Subcutaneous abdominal adipose tissue (tissue), 5 donors: ENCODE measurements at regions not wholly inside any gene's neighbourhood (a gene's known extent, or its start where the extent isn't known, plus 50 kb on each side); places are given as distances from the start of the nearest gene placed in this dataset.

Experiments used
- H3K27ac ChIP-seq: one replicate; pipeline ENCODE4 v1.7.0; 2013; ENCODE audit warnings: low read depth, mild to moderate bottlenecking, inconsistent platforms, low read length, moderate library complexity
- H3K27me3 ChIP-seq, 5 donors: one replicate each; pipeline ENCODE4 v1.7.0; 2013; ENCODE audit warnings: low read length in 5 of 5, inconsistent platforms in 1 of 5; ENCODE audit not compliant: control insufficient read depth in 5 of 5, insufficient read depth in 4 of 5
- H3K36me3 ChIP-seq, 5 donors: one replicate each; pipeline ENCODE4 v1.7.0; 2013; ENCODE audit warnings: low read length in 5 of 5; ENCODE audit not compliant: control insufficient read depth in 5 of 5, insufficient read depth in 5 of 5
- H3K4me1 ChIP-seq, 5 donors: one replicate each; pipeline ENCODE4 v1.7.0; 2013; ENCODE audit warnings: low read length in 5 of 5, mild to moderate bottlenecking in 3 of 5, moderate library complexity in 1 of 5; ENCODE audit not compliant: control insufficient read depth in 5 of 5, insufficient read depth in 5 of 5
- H3K4me3 ChIP-seq, 5 donors: one replicate each; pipeline ENCODE4 v1.7.0; 2013; ENCODE audit warnings: low read length in 5 of 5, low read depth in 1 of 5
- H3K9ac ChIP-seq, 5 donors: one replicate each; pipeline ENCODE4 v1.7.0; 2013; ENCODE audit warnings: low read length in 5 of 5, mild to moderate bottlenecking in 4 of 5, moderate library complexity in 3 of 5
- H3K9me3 ChIP-seq, 5 donors: one replicate each; pipeline ENCODE4 v1.7.0; 2013; ENCODE audit warnings: low read length in 5 of 5; ENCODE audit not compliant: control insufficient read depth in 5 of 5
- donor health status: healthy.
- donor health status: healthy.
- donor health status: healthy.
- donor health status: healthy.
- donor health status: healthy.

GRCh38 chr7:12133865-12134264 lies 77.2 kb upstream of the TMEM106B start:
- H3K4me1 ChIP-seq = no peaks in the 10 kb centered on the region
- no peaks in the 10 kb centered on the region for H3K27me3 ChIP-seq
- H3K27ac ChIP-seq = no peak overlapping the region
- no peak overlapping the region for H3K9ac ChIP-seq
- no peaks in the 10 kb centered on the region for H3K9me3 ChIP-seq
- no peaks in the 10 kb centered on the region for H3K36me3 ChIP-seq
- no peak overlapping the region for H3K4me3 ChIP-seq

- Histone ChIP-seq H3K27ac (no peak overlapping the region), H3K4me1 (no peaks in the 10 kb centered on the region), H3K27me3 (no peaks in the 10 kb centered on the region), H3K9ac (no peak overlapping the region), H3K36me3 (no peaks in the 10 kb centered on the region), H3K4me3 (no peak overlapping the region), H3K9me3 (no peaks in the 10 kb centered on the region)
Observed at GRCh38 chr7:12136523-12136922, 74.6 kb upstream of the TMEM106B start.

GRCh38 chr7:12137283-12137682 lies 73.8 kb upstream of the TMEM106B start:
- Histone ChIP-seq H3K27ac (no peak overlapping the region), H3K9me3 (no peaks in the 10 kb centered on the region)

GRCh38 chr7:12138421-12138820 lies 72.7 kb upstream of the TMEM106B start:
- H3K4me1 ChIP-seq = no peaks in the 10 kb centered on the region
- H3K27ac ChIP-seq = no peak overlapping the region
- no peaks in the 10 kb centered on the region for H3K27me3 ChIP-seq
- H3K9me3 ChIP-seq = no peaks in the 10 kb centered on the region
- no peaks in the 10 kb centered on the region for H3K36me3 ChIP-seq
- H3K4me3 ChIP-seq = no peak overlapping the region
- H3K9ac ChIP-seq = no peak overlapping the region

More at GRCh38 chr7:12137283-12137682, 73.8 kb upstream of the TMEM106B start:
- Histone ChIP-seq H3K36me3 (no peaks in the 10 kb centered on the region), H3K27me3 (no peaks in the 10 kb centered on the region), H3K9ac (no peak overlapping the region), H3K4me3 (no peak overlapping the region), H3K4me1 (no peaks in the 10 kb centered on the region)

GRCh38 chr7:12139416-12139815 lies 71.7 kb upstream of the TMEM106B start:
- H3K27ac ChIP-seq = no peak overlapping the region
- H3K4me3 ChIP-seq = no peak overlapping the region
- H3K4me1 ChIP-seq = no peaks in the 10 kb centered on the region
- H3K27me3 ChIP-seq = no peaks in the 10 kb centered on the region
- H3K9ac ChIP-seq = no peak overlapping the region
- no peaks in the 10 kb centered on the region for H3K36me3 ChIP-seq
- no peaks in the 10 kb centered on the region for H3K9me3 ChIP-seq

GRCh38 chr7:12146813-12147212 lies 64.3 kb upstream of the TMEM106B start:
- Histone ChIP-seq H3K36me3 (no peaks in the 10 kb centered on the region), H3K4me3 (no peak overlapping the region), H3K9me3 (no peaks in the 10 kb centered on the region), H3K27ac (no peak overlapping the region), H3K9ac (no peak overlapping the region), H3K27me3 (no peaks in the 10 kb centered on the region), H3K4me1 (no peaks in the 10 kb centered on the region)

- no peak overlapping the region for H3K4me3 ChIP-seq
- H3K9ac ChIP-seq = no peak overlapping the region
- H3K36me3 ChIP-seq = no peaks in the 10 kb centered on the region
- H3K4me1 ChIP-seq = no peaks in the 10 kb centered on the region
- H3K27ac ChIP-seq = no peak overlapping the region
- H3K9me3 ChIP-seq = no peaks in the 10 kb centered on the region
- H3K27me3 ChIP-seq = no peaks in the 10 kb centered on the region
Observed at GRCh38 chr7:12152196-12152918, 58.7 kb upstream of the TMEM106B start.

- H3K9me3 ChIP-seq = no peaks in the 10 kb centered on the region
- no peaks in the 10 kb centered on the region for H3K27me3 ChIP-seq
- H3K36me3 ChIP-seq = no peaks in the 10 kb centered on the region
- H3K27ac ChIP-seq = no peak overlapping the region
- no peak overlapping the region for H3K4me3 ChIP-seq
- no peaks in the 10 kb centered on the region for H3K4me1 ChIP-seq
- no peak overlapping the region for H3K9ac ChIP-seq
Observed at GRCh38 chr7:12154119-12154518, 57.0 kb upstream of the TMEM106B start.

- no peaks in the 10 kb centered on the region for H3K4me1 ChIP-seq
- H3K27ac ChIP-seq = no peak overlapping the region
- no peaks in the 10 kb centered on the region for H3K9me3 ChIP-seq
- H3K36me3 ChIP-seq = no peaks in the 10 kb centered on the region
- no peak overlapping the region for H3K4me3 ChIP-seq
- H3K9ac ChIP-seq = no peak overlapping the region
- H3K27me3 ChIP-seq = no peaks in the 10 kb centered on the region
Observed at GRCh38 chr7:12157517-12157916, 53.6 kb upstream of the TMEM106B start.

- no peaks in the 10 kb centered on the region for H3K27me3 ChIP-seq
- no peak overlapping the region for H3K9ac ChIP-seq
Observed at GRCh38 chr7:12158334-12159060, 52.6 kb upstream of the TMEM106B start.

More at GRCh38 chr7:12158334-12159060, 52.6 kb upstream of the TMEM106B start:
- Histone ChIP-seq H3K9me3 (no peaks in the 10 kb centered on the region), H3K4me3 (no peak overlapping the region), H3K36me3 (no peaks in the 10 kb centered on the region), H3K4me1 (no peaks in the 10 kb centered on the region), H3K27ac (no peak overlapping the region)
